Activated B cell treated with CpG ODN at 0.5 μM for 24 hours (primary cell): ENCODE measurements at regions not wholly inside any gene's neighbourhood (a gene's known extent, or its start where the extent isn't known, plus 50 kb on each side); places are given as distances from the start of the nearest gene placed in this dataset.
"Not testable (repeated sequence)": the region's sequence is repeated elsewhere in the genome, so short reads cannot be mapped to it uniquely, and the experiment has no call there.

Experiments used
- ATAC-seq: fragments of 200-7000 bp; cut with Tn5 transposase; one replicate; pipeline ENCODE4 v1.10.0; 2021; ENCODE audit warnings: low read depth, mild to moderate bottlenecking, moderate library complexity
- CTCF ChIA-PET: fragments of 350-600 bp; sonication (Branson Sonifier 250); formaldehyde crosslinking; loops from one replicate; lab custom pipeline; 2021; ENCODE audit warnings: antibody characterized with exemption; lab: Charles Lee
- POLR2A ChIA-PET: fragments of 350-600 bp; sonication (Branson Sonifier 250); formaldehyde crosslinking; loops from one replicate; lab custom pipeline; 2021; ENCODE audit warnings: antibody characterized with exemption; lab: Charles Lee
- DNase-seq: peaks from one replicate; pipeline ENCODE4 v3.0.0; 2022
- H3K27ac Mint-ChIP-seq: one replicate; pipeline ENCODE4 v1.8.0; 2020; ENCODE audit warnings: mixed read lengths
- H3K27me3 Mint-ChIP-seq: one replicate; pipeline ENCODE4 v1.8.0; 2021; ENCODE audit warnings: mixed read lengths
- H3K36me3 Mint-ChIP-seq: one replicate; pipeline ENCODE4 v1.8.0; 2021; ENCODE audit warnings: low read depth, mixed read lengths
- H3K4me1 Mint-ChIP-seq: one replicate; pipeline ENCODE4 v1.8.0; 2021; ENCODE audit warnings: mixed read lengths
- H3K4me3 Mint-ChIP-seq: one replicate; pipeline ENCODE4 v1.8.0; 2020; ENCODE audit warnings: mild to moderate bottlenecking, mixed read lengths
- H3K9me3 Mint-ChIP-seq: one replicate; pipeline ENCODE4 v1.8.0; 2020; ENCODE audit warnings: mixed read lengths
- intact Hi-C: fragments of 100-400 bp; cut with micrococcal nuclease; formaldehyde crosslinking; loops from one replicate; pipeline ENCODE4 v1.15.1; 2024
- TF ChIP-seq, protein P1 (sequence below): fragments of 200-600 bp; IDR thresholded peaks from one replicate; pipeline ENCODE4 v1.8.0; 2022; ENCODE audit warnings: antibody characterized with exemption, mild to moderate bottlenecking

GRCh38 chr2:185278761-185279160 lies 459.8 kb upstream of the FSIP2 start:
- Mint-ChIP-seq H3K4me1 (no peaks in the 10 kb centered on the region), H3K36me3 (no peaks in the 10 kb centered on the region), H3K27me3 (no peaks in the 10 kb centered on the region), H3K9me3 (no peaks in the 10 kb centered on the region), H3K27ac (no peak overlapping the region), H3K4me3 (no peak overlapping the region)
- ATAC-seq, result no peak
- ChIA-PET CTCF (no interaction called here), POLR2A (no interaction called here)
- TF ChIP-seq, protein P1, sequence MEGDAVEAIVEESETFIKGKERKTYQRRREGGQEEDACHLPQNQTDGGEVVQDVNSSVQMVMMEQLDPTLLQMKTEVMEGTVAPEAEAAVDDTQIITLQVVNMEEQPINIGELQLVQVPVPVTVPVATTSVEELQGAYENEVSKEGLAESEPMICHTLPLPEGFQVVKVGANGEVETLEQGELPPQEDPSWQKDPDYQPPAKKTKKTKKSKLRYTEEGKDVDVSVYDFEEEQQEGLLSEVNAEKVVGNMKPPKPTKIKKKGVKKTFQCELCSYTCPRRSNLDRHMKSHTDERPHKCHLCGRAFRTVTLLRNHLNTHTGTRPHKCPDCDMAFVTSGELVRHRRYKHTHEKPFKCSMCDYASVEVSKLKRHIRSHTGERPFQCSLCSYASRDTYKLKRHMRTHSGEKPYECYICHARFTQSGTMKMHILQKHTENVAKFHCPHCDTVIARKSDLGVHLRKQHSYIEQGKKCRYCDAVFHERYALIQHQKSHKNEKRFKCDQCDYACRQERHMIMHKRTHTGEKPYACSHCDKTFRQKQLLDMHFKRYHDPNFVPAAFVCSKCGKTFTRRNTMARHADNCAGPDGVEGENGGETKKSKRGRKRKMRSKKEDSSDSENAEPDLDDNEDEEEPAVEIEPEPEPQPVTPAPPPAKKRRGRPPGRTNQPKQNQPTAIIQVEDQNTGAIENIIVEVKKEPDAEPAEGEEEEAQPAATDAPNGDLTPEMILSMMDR, result no peak
- no peak for DNase-seq
- intact Hi-C loops, result loop anchor here (2.0 kb wide), 1 partner anchor 668 kb away; no protein-coding TSS in a partner anchor

DNA sequence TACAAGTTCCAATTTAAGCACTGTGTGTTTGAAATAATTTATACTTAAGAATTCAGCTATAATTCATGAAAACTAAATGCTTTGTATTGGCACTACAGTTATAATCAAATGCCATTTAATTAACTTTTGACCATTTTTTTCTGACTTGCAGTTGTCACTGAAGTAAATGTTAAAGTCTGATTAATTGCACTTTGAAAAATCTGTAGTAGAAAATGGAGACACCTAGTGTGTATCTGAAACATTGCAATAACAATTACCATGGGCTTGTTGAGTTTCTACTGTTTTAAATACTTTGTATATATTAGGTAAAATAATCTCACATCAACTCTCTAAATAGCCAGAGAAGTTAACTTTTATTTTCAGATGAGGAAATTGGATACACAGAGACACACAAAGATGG lies 458.6 kb upstream of the FSIP2 start:
- no peak overlapping the region for H3K4me3 Mint-ChIP-seq
- no peaks in the 10 kb centered on the region for H3K27me3 Mint-ChIP-seq
- TF ChIP-seq, protein P1, result no peak
- ATAC-seq (no peak), DNase-seq (no peak)
- no peak overlapping the region for H3K27ac Mint-ChIP-seq
- CTCF ChIA-PET, result no interaction called here
- H3K9me3 Mint-ChIP-seq, result no peaks in the 10 kb centered on the region
- no peaks in the 10 kb centered on the region for H3K36me3 Mint-ChIP-seq
- POLR2A ChIA-PET, result no interaction called here
- intact Hi-C loops, result loop anchor here (2.0 kb wide), 1 partner anchor 669 kb away; no protein-coding TSS in a partner anchor
- no peaks in the 10 kb centered on the region for H3K4me1 Mint-ChIP-seq

- TF ChIP-seq, protein P1, result no peak
- Mint-ChIP-seq H3K27ac (no peak overlapping the region), H3K9me3 (no peaks in the 10 kb centered on the region), H3K4me3 (no peak overlapping the region), H3K4me1 (no peaks in the 10 kb centered on the region), H3K27me3 (no peaks in the 10 kb centered on the region), H3K36me3 (no peaks in the 10 kb centered on the region)
- POLR2A ChIA-PET, result no interaction called here
- no peak for ATAC-seq
- CTCF ChIA-PET, result no interaction called here
- intact Hi-C loops, result no loop called here
- DNase-seq, result no peak
These were observed 453.9 kb upstream of the FSIP2 start for GRCh38 chr2:185284696-185285095.

DNA sequence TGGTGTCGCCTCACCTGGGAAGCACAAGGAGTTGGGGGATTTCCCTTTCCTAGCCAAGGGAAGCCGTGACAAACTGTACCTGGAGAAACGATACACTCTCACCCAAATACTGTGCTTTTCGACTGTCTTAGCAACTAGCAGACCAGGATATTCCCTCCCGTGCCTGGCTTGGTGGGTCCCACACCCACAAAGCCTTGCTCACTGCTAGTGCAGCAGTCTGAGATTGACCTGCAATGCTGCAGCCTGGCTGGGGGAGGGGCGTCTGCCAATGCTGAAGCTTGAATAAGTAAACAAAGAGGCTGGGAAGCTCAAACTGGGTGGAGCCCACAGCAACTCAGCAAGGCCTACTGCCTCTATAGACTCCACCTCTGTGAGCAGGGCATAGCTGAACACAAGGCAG lies 448.6 kb upstream of the FSIP2 start:
- H3K4me3 Mint-ChIP-seq, H3K27ac Mint-ChIP-seq, CTCF ChIA-PET, DNase-seq, H3K27me3 Mint-ChIP-seq, ATAC-seq, H3K4me1 Mint-ChIP-seq, H3K9me3 Mint-ChIP-seq, POLR2A ChIA-PET, H3K36me3 Mint-ChIP-seq: not testable (repeated sequence)
- intact Hi-C loops, result loop anchor here (5.0 kb wide), 1 partner anchor 1352 kb away; no protein-coding TSS in a partner anchor

DNA sequence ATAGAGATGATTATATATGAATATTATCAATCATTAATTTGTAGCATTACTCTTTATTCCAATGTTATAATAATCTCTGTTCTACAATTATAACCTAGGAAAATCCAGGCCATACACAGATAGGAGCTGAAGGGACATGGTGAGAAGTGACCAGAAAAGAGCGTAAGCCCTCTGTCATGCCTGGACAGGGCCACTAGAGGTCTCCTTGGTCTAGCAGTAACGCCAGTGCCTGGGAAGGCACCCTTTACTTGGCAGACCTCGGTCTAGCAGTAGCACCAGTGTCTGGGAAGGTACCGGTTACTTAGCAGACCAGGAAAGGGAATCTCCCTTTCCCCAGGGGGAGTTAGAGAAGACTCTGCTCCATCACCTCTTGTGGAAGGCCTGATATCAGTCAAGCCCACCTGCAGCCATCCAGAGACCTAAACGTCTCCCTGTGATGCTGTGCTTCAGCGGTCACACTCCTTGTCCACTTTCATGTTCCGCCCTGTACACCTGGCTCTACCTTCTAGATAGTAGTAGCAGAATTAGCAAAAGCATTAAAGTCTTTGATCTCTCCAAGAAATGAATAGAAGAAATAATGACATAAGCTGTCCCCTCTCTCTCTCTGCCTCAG lies 447.5 kb upstream of the FSIP2 start:
- Mint-ChIP-seq H3K27ac (no peak overlapping the region), H3K36me3 (no peaks in the 10 kb centered on the region), H3K4me1 (no peaks in the 10 kb centered on the region), H3K9me3 (no peaks in the 10 kb centered on the region), H3K27me3 (no peaks in the 10 kb centered on the region), H3K4me3 (no peak overlapping the region)
- TF ChIP-seq, protein P1, result no peak
- ChIA-PET CTCF (no interaction called here), POLR2A (no interaction called here)
- no peak for ATAC-seq
- no peak for DNase-seq
- intact Hi-C loops, result loop anchor here (5.0 kb wide), 1 partner anchor 1351 kb away; no protein-coding TSS in a partner anchor

- DNase-seq (no peak), ATAC-seq (no peak)
- POLR2A ChIA-PET, result no interaction called here
- intact Hi-C loops, result no loop called here
- no peak overlapping the region for H3K4me3 Mint-ChIP-seq
- H3K4me1 Mint-ChIP-seq, result no peaks in the 10 kb centered on the region
- H3K27me3 Mint-ChIP-seq, result no peaks in the 10 kb centered on the region
- no peaks in the 10 kb centered on the region for H3K9me3 Mint-ChIP-seq
- H3K36me3 Mint-ChIP-seq, result no peaks in the 10 kb centered on the region
- CTCF ChIA-PET, result no interaction called here
- TF ChIP-seq, protein P1, result no peak
- H3K27ac Mint-ChIP-seq, result no peak overlapping the region
These were observed 438.7 kb upstream of the FSIP2 start for GRCh38 chr2:185299867-185300266.
